K562 (cell line): ENCODE measurements at regions not wholly inside any gene's neighbourhood (a gene's known extent, or its start where the extent isn't known, plus 50 kb on each side); places are given as distances from the start of the nearest gene placed in this dataset.

ENCODE experiments used
- ATAC-seq: fragments of 200-7000 bp; cut with Tn5 transposase; 3 replicates; pipeline ENCODE4 v1.9.1; 2020; ENCODE audit warnings: moderate library complexity
- BruUV-seq: library from RNA; stranded (reverse); fragments of 400-500 nt; replicated peaks from 2 replicates; lab custom pipeline; 2021; lab: Mats Ljungman, UMichigan
- CTCF ChIA-PET: fragments of 300-600 bp; formaldehyde crosslinking; extraction: SDS; loops from one replicate; lab custom pipeline; 2021; ENCODE audit warnings: low intra/inter-chr PET ratio; lab: Yijun Ruan, JAX
- POLR2A ChIA-PET: fragments of 300-600, 350-650 bp; sonication (Branson Sonifier 250); formaldehyde crosslinking; extraction: SDS; loops from one replicate; lab custom pipeline; 2021; ENCODE audit warnings: antibody characterized with exemption, inconsistent platforms; lab: Yijun Ruan, JAX
- DNase-seq, 4 experiments: peaks; one replicate each; pipeline versions ENCODE4 v3.0.0 to v3.0.0-alpha.2; 2011 to 2018; ENCODE audit warnings: low spot score in 3 of 4, mixed read lengths in 3 of 4; ENCODE audit errors: extremely low read depth in 1 of 4
- FAIRE-seq: peaks from 2 replicates; lab custom pipeline; 2011; peaks lifted over from hg19 to GRCh38; lab: Jason Lieb, UNC
- H2AFZ ChIP-seq: 2 replicates; pipeline ENCODE4 v1.6.0; 2011; ENCODE audit warnings: low read depth, low read length, control low read depth, inconsistent platforms
- H3K27ac ChIP-seq: fragments of 200-600 bp; 3 replicates; pipeline ENCODE4 v1.8.0; 2011; ENCODE audit warnings: low read depth, mild to moderate bottlenecking, control low read depth, inconsistent platforms, low read length, moderate library complexity, mixed read lengths; ENCODE audit errors: extremely low read depth
- H3K27me3 ChIP-seq, 2 experiments: fragments of 300-600 bp in 1 of 2; 2 replicates in 1 of 2; 3 replicates in 1 of 2; pipeline versions ENCODE4 v1.6.0 to v1.8.0; 2011; ENCODE audit warnings: inconsistent platforms in 2 of 2, low read length in 2 of 2, mild to moderate bottlenecking in 1 of 2, mixed read lengths in 1 of 2, moderate library complexity in 1 of 2; ENCODE audit not compliant: control insufficient read depth in 2 of 2, insufficient read depth in 2 of 2
- H3K36me3 ChIP-seq: fragments of 300-600 bp; 3 replicates; pipeline ENCODE4 v1.8.0; 2011; ENCODE audit warnings: mild to moderate bottlenecking, low read length, inconsistent platforms; ENCODE audit not compliant: control insufficient read depth, insufficient read depth
- H3K4me1 ChIP-seq, 2 experiments: fragments of 200-600 bp in 1 of 2; replicated peaks in 1 of 2; 2 replicates in 1 of 2; 3 replicates in 1 of 2; pipeline versions ENCODE4 v1.5.1 to v1.8.0; 2011; ENCODE audit warnings: inconsistent platforms in 2 of 2, low read length in 2 of 2, mild to moderate bottlenecking in 1 of 2, mixed read lengths in 1 of 2, moderate library complexity in 1 of 2; ENCODE audit not compliant: control insufficient read depth in 2 of 2, insufficient read depth in 2 of 2
- H3K4me2 ChIP-seq: 2 replicates; pipeline ENCODE4 v1.6.1; 2011; ENCODE audit warnings: low read length, control low read depth, inconsistent platforms, mixed read lengths; ENCODE audit not compliant: insufficient read depth
- H3K4me3 ChIP-seq: fragments of 200-600 bp; sonication (generic), shearing (Covaris generic); 2 replicates; pipeline ENCODE4 v1.5.1; 2016; ENCODE audit warnings: control low read depth, inconsistent platforms
- H3K79me2 ChIP-seq: fragments of 200-600 bp; 3 replicates; pipeline ENCODE4 v1.8.0; 2011; ENCODE audit warnings: low read length, inconsistent platforms; ENCODE audit not compliant: control insufficient read depth, insufficient read depth
- H3K9ac ChIP-seq, 2 experiments: 2 replicates each; pipeline versions ENCODE4 v1.6.0 to v1.6.1; 2011; ENCODE audit warnings: low read depth in 2 of 2, low read length in 2 of 2, control low read depth in 1 of 2, inconsistent platforms in 1 of 2, mild to moderate bottlenecking in 1 of 2, mixed read lengths in 1 of 2; ENCODE audit not compliant: insufficient read depth in 1 of 2
- H3K9me1 ChIP-seq: one replicate; pipeline ENCODE4 v1.6.0; 2011; ENCODE audit warnings: inconsistent platforms, mild to moderate bottlenecking, low read length, moderate library complexity; ENCODE audit not compliant: control insufficient read depth, insufficient read depth
- H3K9me3 ChIP-seq: replicated peaks from 2 replicates; pipeline ENCODE4 v1.5.1; 2011; ENCODE audit warnings: low read depth, low read length, inconsistent platforms; ENCODE audit not compliant: control insufficient read depth, insufficient read depth
- H4K20me1 ChIP-seq: replicated peaks from 2 replicates; pipeline ENCODE4 v1.6.1; 2011; ENCODE audit warnings: low read length, inconsistent platforms, mixed read lengths; ENCODE audit not compliant: control insufficient read depth, insufficient read depth
- ELF1 ChIP-seq: fragments of 200-800 bp; sonication (Bioruptor generic); IDR thresholded peaks from 2 replicates; pipeline ENCODE4 v1.6.1; 2016; ENCODE audit warnings: missing genetic modification characterization, missing compliant biosample characterization
- GMEB1 ChIP-seq: fragments of 250-450 bp; sonication (Bioruptor Pico); IDR thresholded peaks from 2 replicates; pipeline ENCODE4 v1.4.0; 2020; ENCODE audit warnings: mild to moderate bottlenecking
- HNRNPH1 ChIP-seq: fragments of 200-400 bp; formaldehyde crosslinking; optimal IDR thresholded peaks from 2 replicates; pipeline ENCODE3; 2017; ENCODE audit warnings: low read depth, mild to moderate bottlenecking, low read length, moderate library complexity
- POLR3A ChIP-seq: IDR thresholded peaks from 2 replicates; pipeline ENCODE4 v1.6.1; 2011; ENCODE audit warnings: borderline replicate concordance, mild to moderate bottlenecking, moderate library complexity; ENCODE audit not compliant: insufficient read length, insufficient read depth; ENCODE audit errors: extremely low read depth
- POU5F1 ChIP-seq: fragments of 150-350 bp; IDR thresholded peaks from 2 replicates; pipeline ENCODE4 v1.6.1; 2014; ENCODE audit warnings: borderline replicate concordance, low read length, low read depth, mild to moderate bottlenecking; ENCODE audit not compliant: partially characterized antibody
- RAD21 ChIP-seq, 2 experiments: fragments of 250-450 bp in 1 of 2; fragments of 450-650 bp in 1 of 2; sonication (Bioruptor Pico) in 1 of 2; formaldehyde crosslinking in 1 of 2; IDR thresholded peaks in 1 of 2; conservative IDR thresholded peaks in 1 of 2; 2 replicates each; pipeline versions ENCODE4 v1.4.0 to v1.8.0; 2020 to 2022; ENCODE audit warnings: mild to moderate bottlenecking in 2 of 2, moderate library complexity in 1 of 2
- SAFB2 ChIP-seq: fragments of 200-400 bp; formaldehyde crosslinking; IDR thresholded peaks from 2 replicates; pipeline ENCODE4 v1.6.1; 2018; ENCODE audit warnings: borderline replicate concordance, low read length, low read depth, moderate library complexity; ENCODE audit not compliant: severe bottlenecking
- SMARCA4 ChIP-seq: fragments of 450-650 bp; IDR thresholded peaks from 2 replicates; pipeline ENCODE4 v1.6.1; 2016
- SRF ChIP-seq, 2 experiments: fragments of 250-450, 450-650 bp in 1 of 2; sonication (Bioruptor Pico) in 1 of 2; sonication (generic) in 1 of 2; formaldehyde crosslinking; IDR thresholded peaks; 2 replicates each; pipeline versions ENCODE4 v1.5.0 to v1.5.1; 2020 to 2022; ENCODE audit warnings: mild to moderate bottlenecking in 1 of 2, missing genetic modification reagents in 1 of 2
- STAT5B ChIP-seq: fragments of 250-450 bp; sonication (Bioruptor Pico); IDR thresholded peaks from 2 replicates; pipeline ENCODE4 v1.8.0; 2021; ENCODE audit warnings: mild to moderate bottlenecking, inconsistent platforms
- THAP12 ChIP-seq: fragments of 250-450 bp; sonication (Bioruptor Pico); IDR thresholded peaks from 2 replicates; pipeline ENCODE4 v1.9.0; 2021; ENCODE audit warnings: mild to moderate bottlenecking, inconsistent platforms
- ZNF586 ChIP-seq: fragments of 450-650 bp; formaldehyde crosslinking; conservative IDR thresholded peaks from 2 replicates; pipeline ENCODE4 v1.4.0; 2020; ENCODE audit warnings: mild to moderate bottlenecking, moderate library complexity
- WGBS: fragments of 100-300 bp; shearing (Covaris generic); methylation state at CpG from one replicate; pipeline ENCODE4 v1.1.6; 2016; ENCODE audit warnings: low coverage, mixed read lengths; ENCODE audit not compliant: insufficient coverage; ENCODE audit errors: missing lambda C conversion rate; 5-methylcytosine and 5-hydroxymethylcytosine counted together
- in situ Hi-C: fragments of 300-500 bp; cut with MboI; formaldehyde crosslinking; loops from 4 replicates; pipeline ENCODE4 v1.15.0; 2018; ENCODE audit warnings: inconsistent platforms, mixed read lengths
- intact Hi-C: fragments of 100-400 bp; cut with micrococcal nuclease; formaldehyde crosslinking; loops from 2 replicates; pipeline ENCODE4 v1.14.2; 2022

- Histone ChIP-seq H3K36me3 (no peaks in the 10 kb centered on the region), H3K9ac (no peak overlapping the region), H2AFZ (no peak overlapping the region), H3K4me3 (no peak overlapping the region), H3K27me3 (no peaks in the 10 kb centered on the region), H3K9me1 (no peaks in the 10 kb centered on the region), H3K27ac (no peak overlapping the region), H3K4me2 (no peak overlapping the region), H3K79me2 (no peaks in the 10 kb centered on the region), H3K4me1 (no peaks in the 10 kb centered on the region), H4K20me1 (no peaks in the 10 kb centered on the region), H3K9me3 (no peaks in the 10 kb centered on the region)
- in situ Hi-C loops (no loop called here), intact Hi-C loops (no loop called here)
- POLR2A ChIA-PET: no interaction called here
- BruUV-seq: no TSS peak
- ATAC-seq (no peak), DNase-seq (no peak), FAIRE-seq (no peak)
- CTCF ChIA-PET: no interaction called here
- no peak for TF ChIP-seq THAP12 (CRISPR knock-in tag)
- no peak for TF ChIP-seq SRF (CRISPR knock-in tag; IDR thresholded peaks at IDR 0.05)
- TF ChIP-seq HNRNPH1: no peak
- TF ChIP-seq SAFB2: no peak
- no peak for TF ChIP-seq GMEB1 (CRISPR knock-in tag)
- TF ChIP-seq RAD21 (CRISPR knock-in tag; conservative IDR thresholded peaks at IDR 0.05 in 1 of 2, IDR thresholded peaks at IDR 0.05 in 1 of 2): no peak
- TF ChIP-seq SMARCA4: no peak
- no peak for TF ChIP-seq ELF1
- TF ChIP-seq POU5F1: no peak
- TF ChIP-seq POLR3A: no peak
- no peak for TF ChIP-seq STAT5B (CRISPR knock-in tag)
- TF ChIP-seq ZNF586 (CRISPR knock-in tag): no peak
- 0% methylated on average over 4 of the region's 4 CpGs for WGBS
These were observed 190.4 kb downstream of the MACC1 start for GRCh38 chr7:20026762-20027161.
